GM21737 (cell line): ENCODE measurements at regions not wholly inside any gene's neighbourhood (a gene's known extent, or its start where the extent isn't known, plus 50 kb on each side); places are given as distances from the start of the nearest gene placed in this dataset.
"Not testable (repeated sequence)": the region's sequence is repeated elsewhere in the genome, so short reads cannot be mapped to it uniquely, and the experiment has no call there.

ENCODE experiments used
- ATAC-seq: cut with Tn5 transposase; IDR thresholded peaks from one replicate; pipeline ENCODE4 v1.9.1; 2021; ENCODE audit warnings: mild to moderate bottlenecking, moderate library complexity; ENCODE audit not compliant: unreplicated experiment

GRCh38 chr3:159260049-159260662, 458.3 kb downstream of the MFSD1 start:
- no peak for ATAC-seq

DNA sequence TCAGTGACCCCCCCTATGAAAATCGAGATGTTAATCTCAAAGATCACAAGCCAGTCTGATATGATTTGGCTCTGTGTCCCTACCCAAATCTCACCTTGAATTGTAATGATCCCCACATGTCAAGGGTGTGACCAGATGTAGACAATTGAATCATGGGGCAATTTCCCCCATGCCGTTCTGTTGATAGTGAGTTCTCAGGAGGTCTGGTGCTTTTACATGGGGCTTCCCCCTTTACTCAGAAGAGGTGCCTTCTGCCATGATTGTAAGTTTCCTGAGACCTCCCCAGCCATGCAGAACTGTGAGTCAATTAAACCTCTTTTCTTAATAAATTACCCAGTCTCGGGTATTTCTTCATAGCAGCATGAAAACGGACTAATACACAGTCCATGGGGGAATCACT, 459.5 kb downstream of the MFSD1 start:
- not testable (repeated sequence) for ATAC-seq

- ATAC-seq, result no peak
These were observed 462.1 kb downstream of the MFSD1 start for GRCh38 chr3:159263750-159264553.

DNA sequence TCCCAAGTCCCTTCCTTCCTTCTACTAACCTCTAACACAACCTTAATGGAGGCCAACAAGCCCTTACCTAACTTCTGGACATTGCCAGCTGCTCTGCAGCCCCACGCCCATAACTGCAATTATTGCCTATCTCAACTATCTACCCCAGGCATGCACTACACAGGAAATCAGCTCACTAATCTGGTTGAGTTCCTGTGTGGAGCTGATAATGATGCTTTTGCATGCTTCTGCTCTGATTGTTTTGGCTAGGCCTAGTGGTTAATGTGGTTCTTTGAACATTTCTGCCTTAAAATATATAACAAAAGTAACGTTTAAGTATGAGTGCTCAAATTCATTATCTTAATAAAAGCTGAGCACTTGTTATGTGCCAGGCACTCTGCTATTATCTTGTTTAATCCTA, 463.9 kb downstream of the MFSD1 start:
- ATAC-seq, result no peak

- no peak for ATAC-seq
These were observed 464.9 kb downstream of the MFSD1 start for GRCh38 chr3:159266779-159267178.

DNA sequence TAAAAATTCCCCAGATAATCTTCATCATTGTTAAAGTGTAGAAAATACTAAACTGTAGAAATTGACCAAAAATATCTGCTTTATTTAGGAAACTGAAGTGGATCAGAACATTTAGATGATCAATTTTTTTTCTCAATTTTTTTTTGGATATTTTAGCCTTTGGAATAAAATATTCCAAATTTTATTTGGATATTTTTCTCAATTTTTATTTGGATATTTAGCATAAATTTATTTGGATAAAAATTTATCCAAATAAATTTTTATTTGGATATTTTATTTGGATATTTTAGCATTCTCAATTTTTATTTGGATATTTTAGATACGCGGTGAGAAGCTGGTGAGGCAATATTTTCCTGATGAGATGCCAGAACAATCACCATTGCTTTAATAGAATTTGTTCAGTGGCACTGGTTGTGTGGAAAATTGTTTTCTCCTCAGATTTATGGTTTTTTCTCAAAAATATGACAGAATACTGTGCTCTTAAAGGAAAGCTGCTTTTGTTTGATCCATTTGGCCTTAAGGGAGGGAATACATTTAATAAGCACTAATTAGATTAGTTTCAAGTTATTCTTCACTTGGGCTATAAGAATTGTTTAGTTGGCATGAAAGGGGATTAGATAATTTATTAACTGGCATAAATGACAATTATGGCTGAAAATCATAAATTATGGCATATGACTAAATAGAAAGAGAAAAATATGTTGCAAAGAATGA, 470.1 kb downstream of the MFSD1 start:
- no peak for ATAC-seq

- ATAC-seq, result no peak
These were observed 471.2 kb downstream of the MFSD1 start for GRCh38 chr3:159273070-159273469.

DNA sequence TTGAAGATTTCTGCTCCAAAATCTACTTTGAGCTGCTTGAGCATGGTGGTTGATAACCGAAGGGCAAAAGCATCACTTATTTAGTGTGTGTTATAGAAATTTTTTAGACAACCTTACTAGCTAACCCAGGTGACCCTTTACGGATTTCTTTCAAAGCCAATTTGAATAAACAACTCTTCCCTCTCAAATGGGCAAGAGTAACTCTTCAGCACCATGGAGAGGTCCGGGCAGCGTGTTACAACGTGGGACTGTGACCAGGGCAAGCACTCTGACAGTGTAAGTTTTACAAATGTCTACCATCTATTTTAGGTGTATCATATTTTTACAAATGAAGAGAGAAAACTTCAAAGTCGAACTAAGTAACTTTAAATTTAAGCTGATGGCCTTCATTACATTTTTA, 471.8 kb downstream of the MFSD1 start:
- ATAC-seq, result no peak

DNA sequence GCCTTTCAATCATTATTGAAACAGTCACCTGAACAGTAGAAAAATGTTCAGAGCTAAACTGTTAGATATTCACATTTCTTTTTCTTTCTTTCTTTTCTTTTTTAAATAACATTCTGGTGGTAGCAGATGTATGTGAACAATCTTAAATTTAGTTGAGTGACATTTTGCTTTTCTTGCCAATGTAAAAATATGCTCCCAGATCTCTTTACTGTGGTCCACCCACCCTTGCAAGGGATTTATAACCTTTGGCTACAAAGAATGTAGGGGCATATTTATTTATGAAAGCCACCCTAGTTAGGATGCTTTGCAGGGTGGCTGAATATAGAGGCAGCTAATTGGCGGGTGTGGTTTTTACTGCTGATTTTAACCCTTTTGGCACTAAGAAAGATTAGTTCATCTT, 473.9 kb downstream of the MFSD1 start:
- ATAC-seq, result no peak

GRCh38 chr3:159277814-159278213, 476.0 kb downstream of the MFSD1 start:
- no peak for ATAC-seq

GRCh38 chr3:159280386-159281191, 478.7 kb downstream of the MFSD1 start:
- ATAC-seq, result no peak

DNA sequence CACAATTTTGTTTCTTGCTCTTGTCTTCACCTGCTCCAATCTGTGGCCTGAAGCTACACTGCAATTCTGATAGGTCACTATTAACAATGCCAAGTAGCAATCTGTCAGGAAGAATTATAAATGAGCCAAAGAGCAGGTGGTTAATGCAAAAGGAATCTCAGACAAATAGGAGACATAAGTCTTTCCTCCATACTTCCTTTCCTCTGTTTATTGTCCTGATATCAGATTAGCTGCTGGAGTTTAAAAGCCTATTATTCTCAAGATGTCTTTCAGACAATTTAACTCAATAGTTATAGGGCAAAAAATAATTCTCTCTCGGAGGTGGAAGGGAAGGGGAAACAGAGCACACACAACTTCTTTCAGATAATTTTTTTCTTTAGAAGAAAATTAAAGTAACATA, 491.6 kb downstream of the MFSD1 start:
- ATAC-seq, result no peak

DNA sequence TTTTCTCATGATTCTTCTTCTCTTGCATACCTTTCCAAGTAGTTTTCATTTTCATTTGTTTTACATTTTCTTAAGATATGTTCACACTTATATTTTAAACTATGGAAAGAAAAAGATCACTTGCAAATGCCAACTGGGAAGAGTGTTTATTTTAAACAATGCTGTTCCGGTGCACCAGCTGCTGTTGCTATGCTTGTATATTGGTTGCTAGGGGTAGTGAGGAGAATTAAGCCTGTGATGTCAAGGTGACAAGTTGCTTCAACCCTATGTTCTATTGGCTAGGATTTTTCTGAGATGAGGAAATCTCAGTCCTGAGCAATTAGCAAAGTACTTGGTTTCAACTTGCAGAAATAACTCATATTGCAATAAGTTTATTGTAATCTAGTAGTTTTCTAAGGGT, 500.1 kb downstream of the MFSD1 start:
- ATAC-seq, result no peak

GRCh38 chr3:159305017-159305416, 503.2 kb downstream of the MFSD1 start:
- ATAC-seq, result no peak

- not testable (repeated sequence) for ATAC-seq
These were observed 514.9 kb downstream of the MFSD1 start for GRCh38 chr3:159316706-159317105.

GRCh38 chr3:159319156-159319555, 517.3 kb downstream of the MFSD1 start:
- no peak for ATAC-seq

GRCh38 chr3:159322322-159322939, 520.6 kb downstream of the MFSD1 start:
- ATAC-seq, result no peak

- ATAC-seq, result no peak
These were observed 522.0 kb downstream of the MFSD1 start for GRCh38 chr3:159323848-159324247.

GRCh38 chr3:159326998-159327397, 525.1 kb downstream of the MFSD1 start:
- no peak for ATAC-seq

DNA sequence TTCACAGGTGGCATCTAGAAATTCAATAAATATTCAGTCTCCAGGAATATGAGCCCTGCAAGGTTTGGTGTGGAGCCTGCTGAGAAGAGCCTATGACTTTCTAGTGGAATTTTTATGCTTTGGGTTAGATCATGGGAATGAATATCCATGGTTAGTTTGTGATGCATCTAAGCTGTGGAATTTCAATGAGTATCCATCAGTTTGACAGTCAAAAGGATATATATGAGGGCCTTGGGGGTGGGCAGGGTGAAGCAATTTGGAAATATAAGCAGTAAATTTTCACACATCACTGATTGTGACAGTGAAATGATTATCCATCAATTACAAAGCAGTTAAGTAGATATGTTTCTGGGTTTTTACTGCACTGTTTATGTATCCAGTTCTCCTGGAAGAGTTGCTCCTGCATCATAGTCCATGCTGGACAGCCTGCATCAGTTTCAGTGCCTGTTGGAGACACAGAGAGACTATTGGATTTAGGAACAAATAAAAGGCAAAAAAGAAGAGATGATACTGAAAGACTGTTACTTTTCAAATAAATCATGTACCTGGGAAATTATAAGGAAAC, 530.8 kb downstream of the MFSD1 start:
- no peak for ATAC-seq
